ENCODE measurements at regions not wholly inside any gene's neighbourhood (a gene's known extent, or its start where the extent isn't known, plus 50 kb on each side); places are given as distances from the start of the nearest gene placed in this dataset.

- no peaks in the 10 kb centered on the region for H3K36me3 Mint-ChIP-seq (ENCODE audit: low read depth)
These were observed 183.1 kb downstream of the TMTC3 start for GRCh38 chr12:88325076-88325815.

DNA sequence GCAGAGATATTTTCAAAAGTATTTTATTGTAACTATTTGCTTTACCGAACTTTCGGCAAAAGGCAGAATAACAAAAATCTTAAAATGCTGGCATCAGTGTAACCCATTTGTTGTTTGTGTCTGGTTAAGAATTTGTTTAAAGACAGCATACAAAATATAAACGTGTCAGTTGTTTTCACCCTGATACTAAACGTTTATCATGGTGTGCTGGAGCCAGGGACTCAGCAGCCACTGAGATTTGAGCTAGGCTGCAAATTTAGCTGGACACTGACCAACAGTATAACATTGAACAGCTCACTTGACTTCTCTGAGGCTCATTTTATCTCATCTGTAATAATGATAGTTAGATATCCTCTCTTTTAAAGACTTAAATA, 183.7 kb downstream of the TMTC3 start:
- Mint-ChIP-seq H3K36me3 (ENCODE audit: low read depth) (no peaks in the 10 kb centered on the region), H3K9me3 (no peaks in the 10 kb centered on the region), H3K4me3 (no peak overlapping the region), H3K27ac (no peak overlapping the region), H3K4me1 (no peaks in the 10 kb centered on the region), H3K27me3 (peaks cover 2% of the 10 kb centered on the region)
- no peak for DNase-seq
- CTCF ChIA-PET, result no interaction called here
- POLR2A ChIA-PET, result no interaction called here

More at GRCh38 chr12:88325076-88325815, 183.1 kb downstream of the TMTC3 start:
- DNase-seq, result no peak
- Mint-ChIP-seq H3K27me3 (peaks cover 2% of the 10 kb centered on the region), H3K4me3 (no peak overlapping the region), H3K4me1 (no peaks in the 10 kb centered on the region), H3K27ac (no peak overlapping the region), H3K9me3 (no peaks in the 10 kb centered on the region)
- CTCF ChIA-PET, result no interaction called here
- POLR2A ChIA-PET, result no interaction called here

- no peaks in the 10 kb centered on the region for H3K36me3 Mint-ChIP-seq (ENCODE audit: low read depth)
- H3K4me1 Mint-ChIP-seq, result no peaks in the 10 kb centered on the region
- POLR2A ChIA-PET, result no interaction called here
- CTCF ChIA-PET, result no interaction called here
- no peaks in the 10 kb centered on the region for H3K9me3 Mint-ChIP-seq
- DNase-seq, result no peak
- no peak overlapping the region for H3K4me3 Mint-ChIP-seq
- no peak overlapping the region for H3K27ac Mint-ChIP-seq
- H3K27me3 Mint-ChIP-seq, result peaks cover 2% of the 10 kb centered on the region
These were observed 185.2 kb downstream of the TMTC3 start for GRCh38 chr12:88327276-88327675.

DNA sequence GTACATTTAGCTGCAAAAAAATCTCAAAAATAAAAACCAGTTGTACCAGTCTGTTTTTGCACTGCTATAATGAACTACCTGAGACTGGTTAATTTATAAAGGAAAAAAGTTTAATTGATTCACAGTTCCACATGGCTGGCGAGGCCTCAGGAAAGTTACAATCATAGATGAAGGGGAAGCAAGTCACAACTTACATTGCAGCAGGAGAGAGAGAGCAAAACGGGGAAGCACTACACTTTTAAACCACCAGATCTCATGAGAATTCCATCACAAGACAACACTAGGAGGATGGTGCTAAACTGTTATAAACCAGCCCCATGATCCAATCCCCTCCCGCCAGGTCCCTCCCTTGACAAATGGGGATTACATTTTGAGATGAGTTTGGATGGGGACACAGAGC, 186.0 kb downstream of the TMTC3 start:
- DNase-seq, result no peak
- Mint-ChIP-seq H3K9me3 (no peaks in the 10 kb centered on the region), H3K36me3 (ENCODE audit: low read depth) (no peaks in the 10 kb centered on the region), H3K27me3 (peaks cover 2% of the 10 kb centered on the region), H3K4me1 (no peaks in the 10 kb centered on the region), H3K4me3 (no peak overlapping the region), H3K27ac (no peak overlapping the region)
- ChIA-PET CTCF (no interaction called here), POLR2A (no interaction called here)

GRCh38 chr12:88329833-88330232, 187.7 kb downstream of the TMTC3 start:
- ChIA-PET POLR2A (no interaction called here), CTCF (no interaction called here)
- no peak for DNase-seq
- H3K4me3 Mint-ChIP-seq, result no peak overlapping the region
- no peaks in the 10 kb centered on the region for H3K4me1 Mint-ChIP-seq
- H3K27me3 Mint-ChIP-seq, result peaks cover 2% of the 10 kb centered on the region
- H3K9me3 Mint-ChIP-seq, result no peaks in the 10 kb centered on the region
- H3K27ac Mint-ChIP-seq, result no peak overlapping the region
- H3K36me3 Mint-ChIP-seq (ENCODE audit: low read depth), result no peaks in the 10 kb centered on the region

DNA sequence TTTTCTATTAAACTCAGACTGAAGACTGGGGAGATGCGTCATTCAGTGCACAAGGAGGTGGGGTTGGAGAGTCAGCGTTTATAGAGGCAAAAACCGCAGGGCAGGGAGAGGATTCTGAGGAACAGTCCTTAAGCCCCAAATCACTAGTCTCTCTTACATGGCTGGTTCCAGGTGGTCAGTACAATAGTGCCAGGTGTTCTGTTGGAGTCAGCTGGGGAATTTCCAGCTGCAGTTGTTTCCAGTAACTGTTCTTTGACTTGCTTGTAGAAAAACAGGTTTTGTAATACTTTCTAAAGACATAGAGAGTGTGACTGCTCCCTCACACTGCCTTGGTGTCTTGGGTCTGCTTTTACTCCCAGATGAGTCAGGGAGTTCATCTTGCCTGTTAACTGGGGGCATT, 192.2 kb downstream of the TMTC3 start:
- Mint-ChIP-seq H3K9me3 (no peaks in the 10 kb centered on the region), H3K4me1 (no peaks in the 10 kb centered on the region), H3K27ac (no peak overlapping the region), H3K4me3 (no peak overlapping the region), H3K36me3 (ENCODE audit: low read depth) (no peaks in the 10 kb centered on the region), H3K27me3 (no peaks in the 10 kb centered on the region)
- DNase-seq, result no peak
- ChIA-PET CTCF (no interaction called here), POLR2A (no interaction called here)

DNA sequence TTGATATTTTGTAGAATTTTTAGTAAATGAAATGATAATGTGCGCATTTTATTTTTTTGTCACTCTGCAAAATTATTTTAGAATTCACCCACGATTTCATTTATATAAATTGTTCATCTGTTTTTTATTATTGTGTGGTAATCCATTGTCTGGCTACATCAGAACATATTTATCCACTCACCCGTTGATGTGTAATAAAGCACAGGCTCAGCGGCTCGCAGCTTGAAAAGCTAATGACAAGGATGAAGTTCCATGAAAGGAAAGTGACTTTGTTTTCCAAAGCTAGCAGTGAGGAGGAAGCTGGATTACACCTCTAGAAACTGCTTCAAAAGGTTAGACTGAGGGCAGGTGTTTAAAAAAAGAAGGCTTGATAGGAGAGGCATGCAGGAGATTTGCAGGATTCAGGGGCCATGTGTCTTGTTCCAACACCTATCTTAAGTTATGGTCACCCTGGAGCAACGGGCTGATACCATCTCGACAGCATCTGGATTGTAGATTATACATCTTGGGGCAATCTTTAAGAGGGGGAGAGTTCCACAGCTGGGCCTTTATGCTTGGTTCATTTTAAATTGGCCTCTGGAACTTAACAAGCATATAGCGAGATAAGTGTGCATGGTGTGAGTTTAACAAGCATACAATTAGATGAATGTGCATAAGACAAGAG, 194.1 kb downstream of the TMTC3 start:
- Mint-ChIP-seq H3K36me3 (ENCODE audit: low read depth) (no peaks in the 10 kb centered on the region), H3K27me3 (no peaks in the 10 kb centered on the region), H3K4me3 (no peak overlapping the region), H3K9me3 (no peaks in the 10 kb centered on the region), H3K27ac (no peak overlapping the region), H3K4me1 (no peaks in the 10 kb centered on the region)
- POLR2A ChIA-PET, result no interaction called here
- CTCF ChIA-PET, result no interaction called here
- no peak for DNase-seq

GRCh38 chr12:88338486-88338885, 196.4 kb downstream of the TMTC3 start:
- ChIA-PET POLR2A (no interaction called here), CTCF (no interaction called here)
- Mint-ChIP-seq H3K9me3 (no peaks in the 10 kb centered on the region), H3K4me1 (no peaks in the 10 kb centered on the region), H3K36me3 (ENCODE audit: low read depth) (no peaks in the 10 kb centered on the region), H3K4me3 (no peak overlapping the region), H3K27me3 (no peaks in the 10 kb centered on the region), H3K27ac (no peak overlapping the region)
- DNase-seq, result no peak

DNA sequence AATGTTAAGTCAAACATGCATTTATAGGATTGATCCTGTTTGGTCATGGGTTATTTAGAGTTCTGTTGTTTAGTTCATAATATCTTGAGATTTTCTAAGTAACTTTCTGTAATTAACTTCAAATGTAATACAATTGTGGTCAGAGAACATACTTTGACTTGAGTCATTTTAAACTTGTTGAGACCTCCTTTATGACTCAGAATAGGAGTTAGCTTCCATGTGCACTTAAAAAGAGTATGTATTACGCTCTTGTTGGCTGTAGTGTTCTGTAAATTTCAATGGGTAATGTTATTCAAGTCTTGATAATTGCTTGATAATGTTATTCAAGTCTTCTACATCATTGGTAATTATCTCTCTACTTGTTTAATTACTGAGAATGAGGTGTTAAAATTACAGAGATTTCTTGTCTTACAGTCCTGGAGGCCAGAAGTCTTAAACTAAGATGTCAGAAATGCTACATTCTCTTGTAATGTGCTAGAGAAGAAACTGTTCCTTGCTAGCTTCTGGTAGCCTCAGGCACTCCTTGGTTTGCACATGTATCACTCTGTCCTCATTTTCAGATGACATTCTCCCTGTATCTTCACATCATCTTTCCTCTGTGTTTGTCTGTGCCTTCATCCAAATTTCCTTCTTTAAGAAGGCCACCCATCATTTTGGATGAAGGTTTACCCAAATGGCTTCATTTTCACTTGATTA, 197.3 kb downstream of the TMTC3 start:
- POLR2A ChIA-PET, result no interaction called here
- Mint-ChIP-seq H3K4me3 (no peak overlapping the region), H3K27me3 (no peaks in the 10 kb centered on the region), H3K4me1 (no peaks in the 10 kb centered on the region), H3K27ac (no peak overlapping the region), H3K9me3 (no peaks in the 10 kb centered on the region), H3K36me3 (ENCODE audit: low read depth) (no peaks in the 10 kb centered on the region)
- CTCF ChIA-PET, result no interaction called here
- DNase-seq, result no peak

DNA sequence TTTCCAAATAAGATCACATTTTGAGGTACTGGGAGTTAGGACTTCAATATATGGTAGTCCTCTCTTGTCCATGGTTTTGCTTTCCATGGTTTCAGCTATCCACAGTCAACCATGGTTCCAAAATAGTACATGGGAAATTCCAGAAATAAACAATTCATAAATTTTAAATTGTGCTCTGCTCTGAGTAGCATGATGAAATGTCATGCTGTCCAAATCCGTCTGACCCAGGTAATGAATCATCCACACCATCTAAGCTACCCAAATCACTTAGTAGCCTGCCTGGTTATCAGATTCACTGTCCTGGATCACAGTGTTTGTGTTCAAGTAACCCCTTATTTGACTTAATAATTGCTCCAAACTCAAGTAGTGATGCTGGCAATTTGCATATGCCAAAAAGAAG, 197.9 kb downstream of the TMTC3 start:
- H3K27ac Mint-ChIP-seq, result no peak overlapping the region
- ChIA-PET POLR2A (no interaction called here), CTCF (no interaction called here)
- H3K36me3 Mint-ChIP-seq (ENCODE audit: low read depth), result no peaks in the 10 kb centered on the region
- no peak overlapping the region for H3K4me3 Mint-ChIP-seq
- no peaks in the 10 kb centered on the region for H3K27me3 Mint-ChIP-seq
- no peaks in the 10 kb centered on the region for H3K4me1 Mint-ChIP-seq
- H3K9me3 Mint-ChIP-seq, result no peaks in the 10 kb centered on the region
- DNase-seq, result no peak

- ChIA-PET CTCF (no interaction called here), POLR2A (no interaction called here)
- no peaks in the 10 kb centered on the region for H3K27me3 Mint-ChIP-seq
- H3K36me3 Mint-ChIP-seq (ENCODE audit: low read depth), result no peaks in the 10 kb centered on the region
- DNase-seq, result no peak
- H3K4me1 Mint-ChIP-seq, result no peaks in the 10 kb centered on the region
- no peak overlapping the region for H3K4me3 Mint-ChIP-seq
- no peak overlapping the region for H3K27ac Mint-ChIP-seq
- no peaks in the 10 kb centered on the region for H3K9me3 Mint-ChIP-seq
These were observed 200.2 kb downstream of the TMTC3 start for GRCh38 chr12:88342251-88342806.

- Mint-ChIP-seq H3K27ac (no peak overlapping the region), H3K36me3 (ENCODE audit: low read depth) (no peaks in the 10 kb centered on the region), H3K4me3 (no peak overlapping the region), H3K27me3 (no peaks in the 10 kb centered on the region), H3K9me3 (no peaks in the 10 kb centered on the region), H3K4me1 (no peaks in the 10 kb centered on the region)
- CTCF ChIA-PET, result no interaction called here
- POLR2A ChIA-PET, result no interaction called here
- DNase-seq, result no peak
These were observed 209.0 kb downstream of the TMTC3 start for GRCh38 chr12:88351146-88351545.

GRCh38 chr12:88354691-88355090, 212.6 kb downstream of the TMTC3 start:
- no peak for DNase-seq
- no peaks in the 10 kb centered on the region for H3K36me3 Mint-ChIP-seq (ENCODE audit: low read depth)
- H3K27ac Mint-ChIP-seq, result no peak overlapping the region
- H3K27me3 Mint-ChIP-seq, result no peaks in the 10 kb centered on the region
- H3K9me3 Mint-ChIP-seq, result peaks cover 6% of the 10 kb centered on the region
- ChIA-PET POLR2A (no interaction called here), CTCF (no interaction called here)
- H3K4me3 Mint-ChIP-seq, result no peak overlapping the region
- no peaks in the 10 kb centered on the region for H3K4me1 Mint-ChIP-seq

GRCh38 chr12:88360343-88360742, 218.2 kb downstream of the TMTC3 start:
- ChIA-PET POLR2A (no interaction called here), CTCF (no interaction called here)
- Mint-ChIP-seq H3K27me3 (peaks cover 3% of the 10 kb centered on the region), H3K36me3 (ENCODE audit: low read depth) (no peaks in the 10 kb centered on the region), H3K4me1 (no peaks in the 10 kb centered on the region), H3K27ac (no peak overlapping the region), H3K9me3 (peaks cover 6% of the 10 kb centered on the region), H3K4me3 (no peak overlapping the region)
- no peak for DNase-seq
